Gastrocnemius medialis (tissue), 4 donors: ENCODE measurements at regions not wholly inside any gene's neighbourhood (a gene's known extent, or its start where the extent isn't known, plus 50 kb on each side); places are given as distances from the start of the nearest gene placed in this dataset.

Experiments used
- ATAC-seq, 2 donors: fragments of 150-250 bp; one replicate each; pipeline ENCODE4 v1.9.1; 2016
- DNase-seq, 2 donors: peaks; one replicate each; pipeline ENCODE4 v3.0.0-alpha.2; 2019
- H3K27ac ChIP-seq, 4 donors: fragments of 200-600 bp; sonication (generic); 1 replicate in 1 of 4; 2 replicates in 3 of 4; pipeline ENCODE4 v1.5.1; 2016 to 2018; ENCODE audit warnings: mild to moderate bottlenecking in 2 of 4, moderate library complexity in 1 of 4
- H3K27me3 ChIP-seq, 3 donors: fragments of 200-600 bp; sonication (generic) in 2 of 3; 1 replicate in 1 of 3; 2 replicates in 2 of 3; pipeline versions ENCODE4 v1.5.1 to v1.6.0; 2016 to 2019; ENCODE audit warnings: mild to moderate bottlenecking in 1 of 3, moderate library complexity in 1 of 3
- H3K36me3 ChIP-seq, 2 donors: fragments of 200-600 bp; sonication (generic) in 1 of 2; one replicate each; pipeline ENCODE4 v1.5.1; 2017 to 2018
- H3K4me1 ChIP-seq, 2 donors: fragments of 200-600 bp; sonication (generic) in 1 of 2; one replicate each; pipeline ENCODE4 v1.5.1; 2016 to 2017; ENCODE audit warnings: mild to moderate bottlenecking in 2 of 2
- H3K4me3 ChIP-seq, 4 donors: fragments of 200-600 bp; sonication (generic) in 3 of 4; 1 replicate in 1 of 4; 2 replicates in 3 of 4; pipeline ENCODE4 v1.5.1; 2016 to 2019; ENCODE audit warnings: mild to moderate bottlenecking in 2 of 4
- H3K9me3 ChIP-seq, 3 donors: fragments of 200-600 bp; sonication (generic) in 2 of 3; 1 replicate in 1 of 3; 2 replicates in 2 of 3; pipeline ENCODE4 v1.5.1; 2016 to 2019
- POLR2A ChIP-seq, 2 donors: fragments of 450-650 bp; IDR thresholded peaks; one replicate each; pipeline ENCODE4 v1.6.1; 2017; ENCODE audit warnings: antibody characterized with exemption in 2 of 2, mild to moderate bottlenecking in 2 of 2, moderate library complexity in 2 of 2
- in situ Hi-C, 4 donors: fragments of 200-750 bp; cut with MboI; loops; one replicate each; pipeline versions ENCODE4 v1.15.0 to v1.8.0; 2017; ENCODE audit warnings: low sequenced_read_pairs in 4 of 4
- intact Hi-C: fragments of 100-400 bp; cut with DNase I; formaldehyde crosslinking; loops from one replicate; pipeline ENCODE4 v1.15.1; 2023; ENCODE audit warnings: low total_unique reads
- TF ChIP-seq, protein P1 (sequence below), 5 experiments: fragments of 450-650 bp in 3 of 5; fragments of 200-600 bp in 2 of 5; sonication (generic) in 2 of 5; IDR thresholded peaks in 4 of 5; conservative IDR thresholded peaks in 1 of 5; 1 replicate in 4 of 5; 2 replicates in 1 of 5; pipeline ENCODE4 v1.5.1; 2016 to 2019; ENCODE audit warnings: antibody characterized with exemption in 5 of 5, mild to moderate bottlenecking in 3 of 5, moderate library complexity in 3 of 5

- Histone ChIP-seq H3K4me1 (no peaks in the 10 kb centered on the region), H3K9me3 (no peaks in the 10 kb centered on the region), H3K27ac (no peak overlapping the region), H3K36me3 (no peaks in the 10 kb centered on the region), H3K27me3 (no peaks in the 10 kb centered on the region), H3K4me3 (no peak overlapping the region)
- TF ChIP-seq, protein P1, sequence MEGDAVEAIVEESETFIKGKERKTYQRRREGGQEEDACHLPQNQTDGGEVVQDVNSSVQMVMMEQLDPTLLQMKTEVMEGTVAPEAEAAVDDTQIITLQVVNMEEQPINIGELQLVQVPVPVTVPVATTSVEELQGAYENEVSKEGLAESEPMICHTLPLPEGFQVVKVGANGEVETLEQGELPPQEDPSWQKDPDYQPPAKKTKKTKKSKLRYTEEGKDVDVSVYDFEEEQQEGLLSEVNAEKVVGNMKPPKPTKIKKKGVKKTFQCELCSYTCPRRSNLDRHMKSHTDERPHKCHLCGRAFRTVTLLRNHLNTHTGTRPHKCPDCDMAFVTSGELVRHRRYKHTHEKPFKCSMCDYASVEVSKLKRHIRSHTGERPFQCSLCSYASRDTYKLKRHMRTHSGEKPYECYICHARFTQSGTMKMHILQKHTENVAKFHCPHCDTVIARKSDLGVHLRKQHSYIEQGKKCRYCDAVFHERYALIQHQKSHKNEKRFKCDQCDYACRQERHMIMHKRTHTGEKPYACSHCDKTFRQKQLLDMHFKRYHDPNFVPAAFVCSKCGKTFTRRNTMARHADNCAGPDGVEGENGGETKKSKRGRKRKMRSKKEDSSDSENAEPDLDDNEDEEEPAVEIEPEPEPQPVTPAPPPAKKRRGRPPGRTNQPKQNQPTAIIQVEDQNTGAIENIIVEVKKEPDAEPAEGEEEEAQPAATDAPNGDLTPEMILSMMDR (IDR thresholded peaks at IDR 0.05 in 4 of 5, conservative IDR thresholded peaks at IDR 0.05 in 1 of 5): no peak
- no peak for TF ChIP-seq POLR2A (IDR thresholded peaks at IDR 0.05)
- intact Hi-C loops: no loop called here
- DNase-seq (no peak), ATAC-seq (no peak)
- in situ Hi-C loops: no loop called here
Measured at GRCh38 chr3:18494251-18494650, 69.1 kb upstream of the SATB1 start.

GRCh38 chr3:18489939-18490338 lies 64.8 kb upstream of the SATB1 start:
- Histone ChIP-seq H3K9me3 (no peaks in the 10 kb centered on the region), H3K27me3 (no peaks in the 10 kb centered on the region), H3K36me3 (no peaks in the 10 kb centered on the region), H3K27ac (no peak overlapping the region), H3K4me1 (no peaks in the 10 kb centered on the region), H3K4me3 (no peak overlapping the region)
- ATAC-seq (no peak), DNase-seq (no peak)
- TF ChIP-seq, protein P1 (IDR thresholded peaks at IDR 0.05 in 4 of 5, conservative IDR thresholded peaks at IDR 0.05 in 1 of 5): no peak
- TF ChIP-seq POLR2A (IDR thresholded peaks at IDR 0.05): no peak
- intact Hi-C loops: no loop called here
- in situ Hi-C loops: no loop called here

- no peaks in the 10 kb centered on the region for H3K4me1 ChIP-seq
- no peak overlapping the region for H3K4me3 ChIP-seq
- no peak overlapping the region for H3K27ac ChIP-seq
- H3K27me3 ChIP-seq: no peaks in the 10 kb centered on the region
- in situ Hi-C loops (no loop called here), intact Hi-C loops (no loop called here)
- TF ChIP-seq, protein P1 (IDR thresholded peaks at IDR 0.05 in 4 of 5, conservative IDR thresholded peaks at IDR 0.05 in 1 of 5): no peak
- no peak for TF ChIP-seq POLR2A (IDR thresholded peaks at IDR 0.05)
- ATAC-seq (no peak), DNase-seq (no peak)
- no peaks in the 10 kb centered on the region for H3K36me3 ChIP-seq
- H3K9me3 ChIP-seq: no peaks in the 10 kb centered on the region
Measured at GRCh38 chr3:18483226-18483625, 58.1 kb upstream of the SATB1 start.

DNA sequence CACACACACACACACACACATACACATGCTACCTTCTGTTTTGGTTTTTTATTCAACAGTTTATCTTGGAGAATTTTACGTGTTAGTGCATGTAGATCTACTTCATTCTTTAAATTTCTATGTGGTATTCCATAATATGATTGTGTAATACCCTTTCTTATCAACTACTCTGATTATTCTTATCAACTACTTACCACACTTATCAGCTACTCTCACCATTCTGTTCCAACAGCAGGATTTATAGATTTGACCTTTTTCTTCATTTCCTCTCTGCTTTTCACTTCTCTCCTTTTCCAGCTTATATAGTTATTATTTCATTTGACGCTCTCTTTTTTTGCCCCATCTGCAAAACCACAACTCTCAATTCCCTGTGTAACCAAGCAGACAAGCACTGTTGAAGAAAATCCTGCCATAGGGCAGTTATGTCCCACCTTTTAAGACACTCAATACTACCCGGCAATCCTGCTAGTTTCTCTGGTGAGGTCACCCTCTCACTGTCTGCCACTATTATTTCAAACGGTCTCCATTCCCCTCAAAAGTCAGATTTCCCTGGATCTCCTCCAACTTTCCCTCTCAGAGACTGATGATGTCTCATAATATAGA lies 56.9 kb upstream of the SATB1 start:
- Histone ChIP-seq H3K4me1 (no peaks in the 10 kb centered on the region), H3K4me3 (no peak overlapping the region), H3K27me3 (no peaks in the 10 kb centered on the region), H3K36me3 (no peaks in the 10 kb centered on the region), H3K9me3 (no peaks in the 10 kb centered on the region), H3K27ac (no peak overlapping the region)
- DNase-seq (no peak), ATAC-seq (no peak)
- in situ Hi-C loops (no loop called here), intact Hi-C loops (no loop called here)
- TF ChIP-seq, protein P1 (IDR thresholded peaks at IDR 0.05 in 4 of 5, conservative IDR thresholded peaks at IDR 0.05 in 1 of 5): no peak
- no peak for TF ChIP-seq POLR2A (IDR thresholded peaks at IDR 0.05)

DNA sequence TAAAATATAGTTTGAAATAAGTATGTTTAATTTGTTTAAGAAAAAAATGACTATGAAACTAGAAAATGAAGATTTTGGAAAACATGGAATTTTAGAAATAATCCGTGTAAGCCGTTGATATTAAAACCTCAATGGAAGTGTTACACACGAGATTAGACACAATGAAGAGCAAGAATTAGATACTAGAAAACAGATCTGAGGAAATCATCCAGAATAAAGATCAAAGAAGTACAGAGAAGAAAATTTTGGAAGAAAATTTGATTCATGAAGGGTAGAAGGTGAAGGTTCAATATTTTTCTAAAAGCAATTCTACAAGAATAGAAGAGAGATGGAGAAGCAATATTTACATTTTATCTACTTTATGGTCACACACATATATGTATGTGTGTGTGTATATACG lies 52.5 kb upstream of the SATB1 start:
- Histone ChIP-seq H3K4me1 (no peaks in the 10 kb centered on the region), H3K27me3 (no peaks in the 10 kb centered on the region), H3K9me3 (no peaks in the 10 kb centered on the region), H3K36me3 (no peaks in the 10 kb centered on the region), H3K27ac (no peak overlapping the region), H3K4me3 (no peak overlapping the region)
- TF ChIP-seq, protein P1 (IDR thresholded peaks at IDR 0.05 in 4 of 5, conservative IDR thresholded peaks at IDR 0.05 in 1 of 5): no peak
- TF ChIP-seq POLR2A (IDR thresholded peaks at IDR 0.05): no peak
- in situ Hi-C loops: no loop called here
- DNase-seq (no peak), ATAC-seq (no peak)
- intact Hi-C loops: no loop called here
